AG09319 (cell line): ENCODE measurements at regions not wholly inside any gene's neighbourhood (a gene's known extent, or its start where the extent isn't known, plus 50 kb on each side); places are given as distances from the start of the nearest gene placed in this dataset.

Source experiments
- DNase-seq: peaks from one replicate; pipeline ENCODE4 v3.0.0-alpha.2; 2010; ENCODE audit warnings: low read depth; ENCODE audit errors: extremely low read depth
- CTCF ChIP-seq: IDR thresholded peaks from 2 replicates; pipeline ENCODE4 v1.5.1; 2011; ENCODE audit warnings: low read depth, mild to moderate bottlenecking, inconsistent platforms, low read length, moderate library complexity

GRCh38 chr14:56400109-56400825 lies 179.3 kb upstream of the TMEM260 start:
- no peak for TF ChIP-seq CTCF
- no peak for DNase-seq

- no peak for TF ChIP-seq CTCF
- DNase-seq, result no peak
Observed at GRCh38 chr14:56412468-56413434, 166.8 kb upstream of the TMEM260 start.

DNA sequence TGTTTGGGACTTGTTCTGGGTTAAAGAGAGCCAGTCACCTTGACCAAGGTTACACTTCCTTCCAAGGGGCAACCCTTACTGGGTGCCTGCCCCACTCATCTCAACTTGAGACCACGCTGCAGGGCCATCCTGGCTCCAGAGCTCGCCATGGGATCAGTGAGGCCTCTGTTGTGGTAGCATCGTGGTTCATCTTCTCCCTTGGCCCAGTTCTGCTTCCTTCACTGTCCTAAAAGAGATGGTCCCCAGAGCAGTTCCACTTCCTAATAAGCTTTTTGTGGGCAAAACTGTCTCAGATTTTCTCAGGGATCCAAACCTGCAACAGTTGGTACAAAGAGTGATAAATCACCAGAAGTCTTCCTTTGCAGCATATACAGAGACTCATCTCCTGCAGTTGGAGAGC lies 165.9 kb upstream of the TMEM260 start:
- DNase-seq, result no peak
- TF ChIP-seq CTCF, result no peak

GRCh38 chr14:56414236-56414635 lies 165.4 kb upstream of the TMEM260 start:
- DNase-seq, result no peak
- no peak for TF ChIP-seq CTCF

GRCh38 chr14:56416213-56416612 lies 163.4 kb upstream of the TMEM260 start:
- TF ChIP-seq CTCF, result no peak
- no peak for DNase-seq

DNA sequence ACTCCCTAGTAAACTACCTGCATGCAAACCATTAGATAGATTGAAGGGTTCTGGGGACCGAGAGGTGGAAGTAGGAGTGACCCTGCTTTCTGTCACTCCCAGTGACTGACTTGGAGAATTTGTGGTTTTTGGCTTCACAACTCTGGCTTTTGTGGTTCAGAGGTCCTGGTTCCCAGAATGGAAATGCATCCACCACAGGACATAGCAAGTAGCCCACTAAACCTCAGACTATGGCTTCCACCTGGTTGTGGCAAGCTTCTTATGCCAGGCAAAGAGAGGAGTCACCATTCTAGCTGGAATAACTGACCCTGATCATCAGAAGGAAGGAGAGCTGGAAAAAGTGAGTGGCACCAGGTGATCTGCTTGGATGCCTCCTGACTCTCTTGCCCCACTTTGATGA lies 162.4 kb upstream of the TMEM260 start:
- TF ChIP-seq CTCF, result no peak
- DNase-seq, result no peak

GRCh38 chr14:56419750-56420149 lies 159.8 kb upstream of the TMEM260 start:
- TF ChIP-seq CTCF, result no peak
- no peak for DNase-seq
